IMR-90 (cell line): ENCODE measurements at regions not wholly inside any gene's neighbourhood (a gene's known extent, or its start where the extent isn't known, plus 50 kb on each side); places are given as distances from the start of the nearest gene placed in this dataset.

ENCODE experiments used
- ATAC-seq: fragments of 200-7000 bp; cut with Tn5 transposase; 2 replicates; pipeline ENCODE4 v1.9.1; 2020; ENCODE audit warnings: low read depth, mild to moderate bottlenecking, moderate library complexity
- BruUV-seq: library from RNA; stranded (reverse); fragments of 400-500 nt; replicated peaks from 2 replicates; lab custom pipeline; 2021; lab: Mats Ljungman, UMichigan
- CTCF ChIA-PET: fragments of 300-600 bp; formaldehyde crosslinking; extraction: SDS; loops from one replicate; lab custom pipeline; 2021; ENCODE audit warnings: antibody characterized with exemption; lab: Yijun Ruan, JAX
- POLR2A ChIA-PET: fragments of 300-600 bp; sonication (Branson Sonifier 250); formaldehyde crosslinking; loops from one replicate; lab custom pipeline; 2022; ENCODE audit warnings: antibody characterized with exemption; ENCODE audit not compliant: unreplicated experiment; lab: Charles Lee
- DNase-seq: peaks from one replicate; pipeline ENCODE4 v3.0.0; 2013
- H2AFZ ChIP-seq: replicated peaks from 2 replicates; pipeline ENCODE3; 2013; ENCODE audit warnings: low read length, mild to moderate bottlenecking; ENCODE audit not compliant: poor library complexity
- H2AK5ac ChIP-seq: 2 replicates; pipeline ENCODE4 v1.6.1; 2013; ENCODE audit warnings: low read depth, low read length, inconsistent platforms
- H2AK9ac ChIP-seq: replicated peaks from 2 replicates; pipeline ENCODE3; 2013; ENCODE audit warnings: mild to moderate bottlenecking, low read depth, low read length, moderate library complexity; ENCODE audit not compliant: poor library complexity
- H2BK120ac ChIP-seq: 2 replicates; pipeline ENCODE4 v1.6.1; 2013; ENCODE audit warnings: low read depth, low read length, inconsistent platforms
- H2BK15ac ChIP-seq: 3 replicates; pipeline ENCODE4 v1.6.1; 2013; ENCODE audit warnings: low read depth, low read length, inconsistent platforms
- H2BK20ac ChIP-seq: 2 replicates; pipeline ENCODE4 v1.6.1; 2013; ENCODE audit warnings: low read depth, mild to moderate bottlenecking, inconsistent platforms, low read length, moderate library complexity
- H2BK5ac ChIP-seq: 2 replicates; pipeline ENCODE4 v1.6.1; 2013; ENCODE audit warnings: mild to moderate bottlenecking, low read depth, low read length, inconsistent platforms; ENCODE audit not compliant: poor library complexity, severe bottlenecking
- H3K14ac ChIP-seq: replicated peaks from 2 replicates; pipeline ENCODE4 v1.6.1; 2013; ENCODE audit warnings: low read depth, low read length, inconsistent platforms
- H3K18ac ChIP-seq: 2 replicates; pipeline ENCODE4 v1.6.1; 2013; ENCODE audit warnings: low read depth, low read length, control low read depth
- H3K23ac ChIP-seq: 2 replicates; pipeline ENCODE4 v1.6.1; 2013; ENCODE audit warnings: low read depth, low read length, inconsistent platforms
- H3K27ac ChIP-seq: 2 replicates; pipeline ENCODE4 v1.5.1; 2013; ENCODE audit warnings: mild to moderate bottlenecking, control low read depth, low read length; ENCODE audit not compliant: insufficient read depth
- H3K27me3 ChIP-seq: 2 replicates; pipeline ENCODE4 v1.6.1; 2013; ENCODE audit warnings: low read length; ENCODE audit not compliant: control insufficient read depth, insufficient read depth
- H3K36me3 ChIP-seq: 2 replicates; pipeline ENCODE4 v1.6.1; 2013; ENCODE audit warnings: low read length, mixed read lengths; ENCODE audit not compliant: control insufficient read depth, insufficient read depth
- H3K4ac ChIP-seq: 2 replicates; pipeline ENCODE4 v1.6.1; 2013; ENCODE audit warnings: low read depth, low read length, inconsistent platforms
- H3K4me1 ChIP-seq: 2 replicates; pipeline ENCODE4 v1.6.1; 2013; ENCODE audit warnings: low read length, mixed read lengths; ENCODE audit not compliant: control insufficient read depth, insufficient read depth
- H3K4me2 ChIP-seq: 2 replicates; pipeline ENCODE4 v1.6.1; 2013; ENCODE audit warnings: low read depth, mild to moderate bottlenecking, control low read depth, low read length, moderate library complexity
- H3K4me3 ChIP-seq: 2 replicates; pipeline ENCODE4 v1.5.1; 2013; ENCODE audit warnings: low read depth, mild to moderate bottlenecking, control low read depth, low read length, moderate library complexity; ENCODE audit not compliant: insufficient read depth
- H3K56ac ChIP-seq: 2 replicates; pipeline ENCODE4 v1.6.1; 2013; ENCODE audit warnings: low read length, inconsistent platforms; ENCODE audit not compliant: insufficient read depth; ENCODE audit errors: extremely low read depth
- H3K79me1 ChIP-seq, 2 experiments: 2 replicates each; pipeline ENCODE4 v1.6.1; 2013; ENCODE audit warnings: low read length in 2 of 2, inconsistent platforms in 1 of 2, low read depth in 1 of 2
- H3K9ac ChIP-seq: 2 replicates; pipeline ENCODE4 v1.6.1; 2013; ENCODE audit warnings: low read depth, low read length, control low read depth
- H3K9me1 ChIP-seq: 2 replicates; pipeline ENCODE4 v1.6.1; 2013; ENCODE audit warnings: low read length, inconsistent platforms; ENCODE audit not compliant: insufficient read depth
- H3K9me3 ChIP-seq: 2 replicates; pipeline ENCODE4 v1.6.1; 2013; ENCODE audit warnings: low read length; ENCODE audit not compliant: control insufficient read depth, insufficient read depth
- H4K20me1 ChIP-seq: 2 replicates; pipeline ENCODE4 v1.6.1; 2013; ENCODE audit warnings: low read length, inconsistent platforms; ENCODE audit not compliant: insufficient read depth
- H4K5ac ChIP-seq: 2 replicates; pipeline ENCODE4 v1.6.1; 2013; ENCODE audit warnings: mild to moderate bottlenecking, low read depth, low read length, control low read depth
- H4K8ac ChIP-seq, 2 experiments: 2 replicates each; pipeline ENCODE4 v1.6.1; 2013; ENCODE audit warnings: low read depth in 2 of 2, low read length in 2 of 2, control low read depth in 1 of 2, inconsistent platforms in 1 of 2
- H4K91ac ChIP-seq: 2 replicates; pipeline ENCODE4 v1.6.1; 2013; ENCODE audit warnings: low read depth, low read length, inconsistent platforms; ENCODE audit not compliant: insufficient read depth
- RAD21 ChIP-seq: IDR thresholded peaks from 2 replicates; pipeline ENCODE4 v1.6.1; 2012; ENCODE audit warnings: low read length, improper control_type of control experiment
- WGBS, 2 experiments: methylation state at CpG; one replicate each; pipeline versions ENCODE4 v1.1.5 to v1.1.7; 2013; ENCODE audit warnings: missing lambda C conversion rate in 2 of 2; ENCODE audit not compliant: insufficient read length in 1 of 2; ENCODE audit errors: extremely low coverage in 2 of 2; 5-methylcytosine and 5-hydroxymethylcytosine counted together
- dilution Hi-C: fragments of 300-500 bp; cut with HindIII; formaldehyde crosslinking; loops from one replicate; pipeline ENCODE4 v1.14.3; 2018; ENCODE audit warnings: low sequenced_read_pairs; ENCODE audit not compliant: unreplicated experiment
- in situ Hi-C: fragments of 300-500 bp; cut with MboI; formaldehyde crosslinking; loops from 3 replicates; pipeline ENCODE4 v1.14.3; 2019; ENCODE audit warnings: low sequenced_read_pairs, inconsistent platforms, mixed read lengths
- intact Hi-C: fragments of 100-400 bp; cut with micrococcal nuclease; formaldehyde crosslinking; loops from 2 replicates; pipeline ENCODE4 v1.10.0; 2022

- BruUV-seq = no TSS peak
- no peak overlapping the region; the same call in 1 of the 2 replicates for H3K27ac ChIP-seq
Measured at GRCh38 chr14:51533160-51533559, 118.5 kb upstream of the FRMD6 start.

More at GRCh38 chr14:51533160-51533559, 118.5 kb upstream of the FRMD6 start:
- peak overlapping the region; percentile 60 to 75 for H4K8ac ChIP-seq
- peak overlapping the region; percentile 87 for H2BK120ac ChIP-seq
- H2AK9ac ChIP-seq = no peak overlapping the region
- POLR2A ChIA-PET = interaction anchor here (0.5 to 0.7 kb wide), 2 partner anchors 90 to 136 kb away, joined by 3 read pairs; no protein-coding TSS in a partner anchor
- H3K9me3 ChIP-seq = no peaks in the 10 kb centered on the region
- peaks cover 15% of the 10 kb centered on the region for H3K4me1 ChIP-seq
- H4K91ac ChIP-seq = peak overlapping the region; percentile 84
- H3K36me3 ChIP-seq = no peaks in the 10 kb centered on the region
- H3K18ac ChIP-seq = peak overlapping the region; percentile 95; the same call in 1 of the 2 replicates
- H3K4me2 ChIP-seq = peak overlapping the region; percentile 36; the same call in 1 of the 2 replicates
- peak overlapping the region; percentile 79 for H3K4ac ChIP-seq
- H3K4me3 ChIP-seq = no peak overlapping the region
- H3K79me1 ChIP-seq = no peaks in the 10 kb centered on the region
- WGBS, 2 experiments = no CpG with 5 or more reads among the region's 2 CpGs
- H3K23ac ChIP-seq = peak overlapping the region; percentile 68
- H3K14ac ChIP-seq = peak overlapping the region; percentile 43
- intact Hi-C loops (loop anchor here (5.0 kb wide), 1 partner anchor 136 kb away; no protein-coding TSS in a partner anchor), in situ Hi-C loops (no loop called here), dilution Hi-C loops (no loop called here)
- no peak for TF ChIP-seq RAD21
- ATAC-seq = peak; percentile 91
- peak; percentile 86 for DNase-seq
- H4K5ac ChIP-seq = peak overlapping the region; percentile 80; the same call in 1 of the 2 replicates
- peak overlapping the region; percentile 24; the same call in 1 of the 2 replicates for H3K56ac ChIP-seq
- peak overlapping the region; percentile 87 for H2AK5ac ChIP-seq
- H2BK20ac ChIP-seq = peak overlapping the region; percentile 90
- H2AFZ ChIP-seq = no peak overlapping the region
- H4K20me1 ChIP-seq = no peaks in the 10 kb centered on the region
- CTCF ChIA-PET = interaction anchor here (1.0 kb wide), 1 partner anchor 30 kb away, joined by 4 read pairs; no protein-coding TSS in a partner anchor
- peaks cover 9% of the 10 kb centered on the region for H3K9me1 ChIP-seq
- peak overlapping the region; percentile 47; the same call in 2 of the 3 replicates for H2BK15ac ChIP-seq
- H3K9ac ChIP-seq = no peak overlapping the region
- peak overlapping the region; percentile 42 for H2BK5ac ChIP-seq
- no peaks in the 10 kb centered on the region for H3K27me3 ChIP-seq
